GM12872 (cell line): ENCODE measurements at regions not wholly inside any gene's neighbourhood (a gene's known extent, or its start where the extent isn't known, plus 50 kb on each side); places are given as distances from the start of the nearest gene placed in this dataset.

Source experiments
- CTCF ChIP-seq: IDR thresholded peaks from 3 replicates; pipeline ENCODE4 v1.5.1; 2011; ENCODE audit warnings: low read depth, mild to moderate bottlenecking, low read length, moderate library complexity; ENCODE audit not compliant: insufficient read depth

GRCh38 chr9:115690786-115691496 lies 462.6 kb upstream of the PAPPA start:
- TF ChIP-seq CTCF, result no peak

- no peak for TF ChIP-seq CTCF
Observed at GRCh38 chr9:115691693-115692092, 461.9 kb upstream of the PAPPA start.

- no peak for TF ChIP-seq CTCF
Observed at GRCh38 chr9:115694014-115694413, 459.6 kb upstream of the PAPPA start.

GRCh38 chr9:115694991-115695390 lies 458.6 kb upstream of the PAPPA start:
- TF ChIP-seq CTCF, result no peak

- TF ChIP-seq CTCF, result no peak
Observed at GRCh38 chr9:115712981-115713380, 440.6 kb upstream of the PAPPA start.

GRCh38 chr9:115715666-115716065 lies 437.9 kb upstream of the PAPPA start:
- no peak for TF ChIP-seq CTCF

GRCh38 chr9:115717298-115717697 lies 436.3 kb upstream of the PAPPA start:
- no peak for TF ChIP-seq CTCF
